ENCODE measurements at regions not wholly inside any gene's neighbourhood (a gene's known extent, or its start where the extent isn't known, plus 50 kb on each side); places are given as distances from the start of the nearest gene placed in this dataset.

- no peak for TF ChIP-seq CHD7 (IDR thresholded peaks at IDR 0.05; ENCODE audit: insufficient replicate concordance, low read length)
Measured at GRCh38 chr21:43300496-43301408, 126.2 kb downstream of the SIK1 start (continued).

Data from H1 (cell line).